Activated CD8-positive, alpha-beta memory T cell treated with anti-CD3 and anti-CD28 coated beads, Interleukin-2, amount 50 U/mL, for 48 hours (primary cell): ENCODE measurements at regions not wholly inside any gene's neighbourhood (a gene's known extent, or its start where the extent isn't known, plus 50 kb on each side); places are given as distances from the start of the nearest gene placed in this dataset.
A peak's percentile ranks its signal among the peaks of the same experiment; 100 is the strongest.
"Not testable (repeated sequence)": the region's sequence is repeated elsewhere in the genome, so short reads cannot be mapped to it uniquely, and the experiment has no call there.

Experiments
- DNase-seq: peaks from one replicate; pipeline ENCODE4 v3.0.0-alpha.2; 2020

DNA sequence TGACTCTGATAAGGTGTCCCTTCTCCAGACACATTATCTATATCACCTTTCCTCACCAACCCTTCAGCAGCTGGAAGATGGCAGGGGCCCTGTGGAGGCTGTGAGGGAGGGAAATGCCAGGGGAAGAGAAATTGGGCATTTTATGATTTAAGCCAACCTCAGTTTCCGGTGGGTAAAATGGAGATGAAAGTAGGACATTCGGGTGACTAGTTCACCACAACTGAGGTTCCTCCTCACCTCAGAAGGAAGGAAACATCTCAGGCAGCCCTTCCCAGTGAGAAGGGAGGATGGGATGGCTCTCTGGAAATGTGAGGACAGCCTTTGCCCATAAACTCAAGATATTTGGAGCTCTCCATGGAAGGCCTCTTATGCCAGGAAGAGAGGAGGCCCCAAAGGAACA, 251.5 kb downstream of the MID1IP1 start:
- no peak for DNase-seq

DNA sequence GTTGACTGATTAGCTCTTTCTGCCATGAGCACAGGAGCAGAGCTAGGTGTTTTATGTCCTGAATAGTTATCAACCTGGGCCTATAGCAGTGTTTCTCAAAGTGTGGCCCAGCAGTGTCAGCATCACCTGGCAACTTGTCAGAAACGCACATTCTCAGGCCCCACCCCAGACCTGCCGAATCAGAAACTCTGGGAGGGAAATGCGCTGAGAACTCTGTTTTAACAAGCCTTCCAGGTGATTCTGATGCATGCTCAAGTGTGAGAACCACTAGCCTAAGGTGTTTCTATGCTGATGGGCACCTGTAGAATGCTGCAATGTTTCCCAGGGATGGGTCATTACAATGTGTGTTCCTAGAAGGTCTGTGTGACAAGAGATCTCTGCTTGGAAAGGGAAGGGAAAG, 257.5 kb downstream of the MID1IP1 start:
- DNase-seq: no peak

DNA sequence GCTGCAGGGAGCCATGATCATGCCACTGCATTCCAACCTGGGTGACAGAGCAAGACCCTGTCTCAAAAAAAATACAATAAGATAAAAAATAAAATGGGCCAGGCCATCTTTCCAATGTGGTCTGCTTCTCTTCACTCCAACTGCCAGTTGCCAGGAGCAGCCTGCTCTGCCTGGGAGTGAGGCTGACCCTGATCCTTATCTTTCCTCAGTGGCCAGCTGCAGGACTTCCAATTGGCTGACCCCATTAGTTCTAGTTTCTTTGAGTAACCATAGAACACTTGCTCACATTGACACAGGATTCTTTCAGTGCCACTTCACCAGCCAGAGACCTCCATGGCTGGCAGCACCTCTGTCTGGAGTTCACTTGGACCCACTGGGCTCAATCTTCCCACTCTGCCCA, 258.6 kb downstream of the MID1IP1 start:
- DNase-seq: no peak

DNA sequence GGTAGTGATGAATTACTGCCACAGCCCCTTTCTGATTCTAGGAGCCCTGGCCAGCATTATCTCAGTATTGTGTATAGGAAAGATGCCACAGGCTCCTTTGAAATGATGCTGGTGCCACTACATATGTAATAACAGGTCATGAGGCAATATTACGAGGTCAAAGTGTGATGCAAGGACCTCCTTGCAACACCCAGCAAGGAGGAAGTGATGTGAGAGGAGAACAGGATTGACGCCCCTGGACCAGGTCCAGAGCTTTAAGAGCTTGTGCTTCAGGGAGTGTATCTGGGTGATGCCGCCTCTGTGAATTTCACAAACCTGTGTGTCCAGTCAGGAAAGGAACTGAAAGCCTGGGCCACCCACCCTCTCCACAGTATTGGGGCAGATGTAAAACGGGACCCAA, 261.8 kb downstream of the MID1IP1 start:
- no peak for DNase-seq

DNA sequence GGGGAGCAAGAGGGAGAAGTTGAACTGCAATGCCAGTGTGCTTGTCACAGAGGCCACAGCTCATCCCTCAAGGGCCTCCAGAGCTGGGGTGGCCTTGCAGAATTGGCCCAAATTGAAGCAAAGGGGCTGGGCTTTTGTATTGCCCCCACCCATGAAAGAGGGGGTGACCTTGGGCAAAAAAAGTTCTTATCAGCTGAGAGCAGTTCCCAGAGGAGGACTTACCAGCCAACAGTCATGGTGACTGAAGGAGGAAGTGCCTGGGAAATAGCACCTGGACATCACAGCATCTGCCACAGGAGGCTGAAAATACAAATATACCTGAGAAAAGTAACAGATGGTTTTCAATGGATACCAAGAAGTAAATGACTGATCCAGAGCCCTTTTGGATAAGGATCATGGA, 262.4 kb downstream of the MID1IP1 start:
- no peak for DNase-seq

DNA sequence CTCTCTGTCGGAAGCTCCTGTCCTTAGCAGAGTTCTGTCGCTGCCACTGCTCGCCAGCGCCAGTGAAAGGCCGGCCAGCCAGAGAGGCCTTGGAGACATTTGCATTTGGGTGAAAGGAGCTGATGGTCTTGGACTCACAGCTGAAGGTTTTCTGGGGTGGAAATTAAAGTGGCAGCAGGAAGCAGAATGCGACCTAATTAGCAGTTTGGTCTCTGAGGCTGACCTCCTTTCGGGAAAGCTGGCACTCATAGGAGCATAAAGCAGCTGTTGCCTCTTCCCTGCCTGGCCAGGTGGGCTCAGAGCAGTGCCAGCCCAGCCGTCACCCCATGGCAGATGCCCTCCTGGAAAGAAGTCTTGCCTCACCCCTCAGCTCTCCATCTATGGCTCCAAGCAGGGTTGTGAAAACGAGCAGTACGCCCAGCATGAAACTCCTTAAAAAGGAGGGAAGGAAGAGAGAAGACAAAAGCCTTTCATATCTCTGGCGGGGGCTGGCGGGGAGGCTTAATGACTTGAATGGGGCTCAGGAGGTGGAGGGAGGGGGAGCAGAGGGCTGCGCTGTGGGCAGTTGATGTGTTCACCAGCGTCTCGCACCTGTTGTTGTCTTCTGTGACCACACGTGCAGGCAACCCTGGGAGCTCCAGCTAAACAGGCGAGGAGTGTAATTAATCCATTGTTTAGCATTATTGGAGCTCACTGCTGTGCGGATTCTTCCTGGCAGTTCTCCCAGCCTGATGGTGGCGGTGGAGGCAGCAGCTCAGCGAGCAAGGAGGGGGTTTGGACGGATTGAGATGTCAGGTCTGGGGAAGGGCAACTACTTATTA, 264.0 kb downstream of the MID1IP1 start:
- no peak for DNase-seq

DNA sequence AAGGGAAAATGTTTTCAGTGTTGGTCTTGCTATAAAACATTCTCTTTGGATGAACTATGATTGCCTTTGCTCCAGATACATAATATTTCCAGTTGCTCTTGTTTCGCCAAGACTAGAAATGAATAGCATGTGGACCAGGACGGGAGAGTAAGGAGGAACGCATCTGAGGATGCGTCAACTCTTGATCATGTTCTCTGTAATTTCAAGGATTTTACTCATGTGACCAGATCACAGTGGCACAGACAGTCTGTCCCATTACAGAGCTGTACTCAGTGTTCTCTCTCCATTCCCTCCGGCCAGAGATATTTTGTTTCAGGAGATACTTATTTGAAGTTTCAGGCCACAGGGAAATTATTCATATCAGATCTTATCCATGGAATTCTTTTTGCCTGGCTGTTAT, 266.6 kb downstream of the MID1IP1 start:
- no peak for DNase-seq

DNA sequence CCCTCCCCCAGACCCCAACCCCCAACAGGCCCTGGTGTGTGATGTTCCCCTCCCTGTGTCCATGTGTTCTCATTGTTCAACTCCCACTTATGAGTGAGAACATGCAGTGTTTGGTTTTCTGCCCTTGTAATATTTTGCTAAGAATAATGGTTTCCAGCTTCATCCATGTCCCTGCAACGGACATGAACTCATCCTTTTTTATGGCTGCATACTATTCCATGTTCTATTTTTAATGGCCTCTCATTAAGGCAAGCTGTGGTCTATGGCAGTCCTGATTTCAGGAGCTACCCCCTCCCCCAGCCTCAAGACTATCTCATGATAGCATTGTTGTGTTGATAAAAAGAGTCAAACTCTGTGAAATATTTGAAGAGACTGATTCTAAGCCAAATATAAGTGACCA, 267.4 kb downstream of the MID1IP1 start:
- DNase-seq: not testable (repeated sequence)

DNA sequence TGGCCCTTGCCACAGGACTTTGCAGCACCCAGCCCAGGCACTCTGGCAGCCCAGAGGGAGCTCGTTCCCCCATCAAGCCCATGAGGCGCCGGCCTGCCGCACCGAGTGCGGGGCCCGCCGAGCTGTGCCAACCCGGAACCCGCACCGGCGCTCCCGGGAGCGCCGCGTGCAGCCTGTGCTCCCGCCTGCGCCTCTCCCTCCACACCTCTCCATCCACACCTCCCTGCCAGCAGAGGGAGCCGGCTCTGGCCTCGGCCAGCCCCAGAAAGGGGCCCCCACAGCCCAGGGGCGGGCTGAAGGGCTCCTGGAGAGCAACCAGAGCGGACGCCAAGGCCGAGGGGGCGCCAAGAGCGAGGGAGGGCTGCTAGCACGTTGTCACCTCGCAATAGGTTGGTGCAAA, 268.8 kb downstream of the MID1IP1 start:
- DNase-seq: no peak

DNA sequence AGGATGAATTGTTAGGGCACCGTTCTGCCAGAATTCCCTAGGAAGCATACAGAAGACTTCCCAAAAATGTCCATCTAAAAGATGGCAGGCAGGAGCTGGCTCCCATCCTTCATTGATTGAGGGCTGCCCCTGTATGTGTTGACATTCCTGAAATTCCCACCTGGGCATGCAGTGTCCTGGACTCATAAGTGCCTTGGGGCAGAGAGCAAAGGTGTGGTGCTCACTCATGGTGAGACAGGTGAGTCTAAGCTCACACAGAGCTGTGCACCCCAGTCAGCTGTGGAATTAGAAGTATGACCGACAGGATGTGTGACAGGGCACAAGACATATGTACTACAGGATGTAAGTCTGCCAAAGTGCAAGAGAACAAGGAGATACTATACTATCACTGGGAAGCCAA, 271.9 kb downstream of the MID1IP1 start:
- DNase-seq: no peak

DNA sequence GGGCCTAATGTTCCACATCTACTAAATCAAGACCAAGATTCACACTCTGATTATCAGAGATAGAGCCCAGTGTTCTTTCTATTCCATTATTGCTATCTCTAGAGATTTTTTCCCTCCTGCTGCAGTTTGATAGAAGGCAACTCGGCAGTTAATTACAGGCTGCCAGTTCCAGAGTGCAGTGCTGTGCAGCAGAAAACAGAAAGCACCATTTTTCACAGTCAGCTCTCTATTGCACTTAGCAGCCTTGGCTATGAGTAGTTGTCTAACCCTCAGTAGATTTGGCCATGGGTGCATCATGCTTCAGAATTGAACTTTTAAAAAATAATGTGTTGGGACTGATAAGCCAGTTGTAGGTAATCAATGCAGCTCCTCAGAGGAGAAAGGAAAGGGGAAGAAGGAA, 295.3 kb downstream of the MID1IP1 start:
- DNase-seq: no peak

DNA sequence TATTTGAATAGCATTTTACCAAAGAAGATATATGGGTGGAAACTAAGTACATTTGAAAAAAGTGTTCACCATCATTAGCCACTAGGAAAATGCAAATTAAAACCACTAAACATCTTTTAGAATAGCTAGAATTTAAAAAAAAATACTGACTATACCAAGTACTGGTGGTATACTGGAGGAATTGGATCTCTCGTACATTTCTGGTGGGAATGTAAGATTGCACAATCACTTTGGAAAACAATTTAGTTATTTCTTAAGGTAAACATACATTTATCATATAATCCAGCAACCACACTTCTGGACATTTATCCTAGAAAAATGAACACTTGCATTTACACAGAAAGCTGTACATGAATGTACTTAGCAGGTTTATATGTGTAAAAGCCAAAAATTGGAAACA, 303.5 kb downstream of the MID1IP1 start:
- no peak for DNase-seq

DNA sequence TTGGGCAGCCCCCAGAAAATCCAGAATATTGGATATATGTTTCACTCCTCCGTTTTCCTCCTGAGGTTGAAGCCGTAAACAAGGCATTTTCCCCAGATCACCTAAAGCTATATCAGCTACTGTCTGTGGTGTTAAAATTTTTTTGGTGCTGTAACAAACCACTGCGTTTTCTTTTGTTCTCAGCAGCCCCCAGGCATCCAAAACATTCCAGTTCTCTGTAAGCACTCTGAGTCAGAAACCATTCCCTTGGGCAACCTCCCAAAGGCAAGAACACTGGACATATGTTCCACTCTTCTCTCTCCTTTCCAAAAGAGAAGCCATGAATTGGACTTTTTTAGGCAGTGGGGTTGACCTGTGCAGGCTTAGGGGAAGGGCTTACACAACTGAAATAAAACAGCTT, 310.9 kb downstream of the MID1IP1 start:
- DNase-seq: no peak

DNA sequence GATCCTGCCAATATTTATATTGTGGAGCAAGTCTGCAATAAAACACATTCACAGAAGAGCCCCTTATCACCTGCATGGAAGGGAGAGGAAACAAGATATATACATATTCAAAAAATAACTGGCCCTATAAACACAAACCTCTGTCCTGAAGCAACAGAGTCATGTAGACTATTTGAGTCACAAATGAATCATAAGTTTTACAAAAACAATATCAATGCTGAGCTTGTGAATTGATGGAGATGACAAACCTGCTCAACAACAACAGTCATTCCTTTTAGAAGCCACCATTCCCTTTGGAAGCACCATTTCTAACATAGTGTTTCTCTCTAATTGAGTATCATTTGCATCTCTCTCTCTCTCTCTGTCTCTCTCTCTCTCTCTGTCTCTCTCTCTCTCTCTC, 313.9 kb downstream of the MID1IP1 start:
- DNase-seq: no peak

DNA sequence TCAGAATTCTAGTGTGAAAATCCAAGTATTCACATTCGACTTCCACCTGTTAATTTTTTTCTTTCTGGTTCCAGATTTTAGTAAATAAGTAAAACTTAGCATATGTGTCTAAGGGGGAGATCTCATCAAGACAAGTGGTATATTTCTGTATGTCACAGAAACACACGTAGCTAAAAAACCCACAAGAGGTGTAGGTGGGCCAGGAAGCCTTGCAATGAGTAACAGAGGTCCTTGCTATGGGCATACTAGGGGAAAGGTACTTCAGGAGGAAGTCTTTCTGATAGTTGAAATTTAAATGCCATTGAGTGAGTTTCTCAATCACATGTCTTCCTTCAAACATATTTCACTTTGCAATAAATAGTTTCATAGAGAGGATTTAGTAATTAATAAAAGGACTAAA, 315.8 kb downstream of the MID1IP1 start:
- no peak for DNase-seq

DNA sequence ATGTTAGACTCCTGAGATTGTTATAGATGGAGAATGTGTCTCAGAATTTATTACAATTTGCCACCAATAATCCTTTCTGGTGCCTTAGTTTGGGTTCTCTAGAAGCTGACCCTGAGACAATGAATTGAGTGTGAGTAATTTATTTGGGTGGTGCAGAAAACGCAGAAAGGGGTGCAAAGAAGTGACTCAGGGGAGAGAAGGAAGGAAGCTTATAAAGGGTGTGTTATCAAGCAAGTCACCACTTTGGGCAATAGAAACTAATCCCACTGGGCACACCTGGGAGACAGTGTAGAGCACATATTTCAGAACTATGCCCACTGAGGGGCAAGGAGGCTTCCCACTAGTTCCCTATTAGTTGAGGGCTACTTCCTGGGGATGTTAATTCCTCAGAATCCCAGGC, 320.6 kb downstream of the MID1IP1 start:
- no peak for DNase-seq

DNA sequence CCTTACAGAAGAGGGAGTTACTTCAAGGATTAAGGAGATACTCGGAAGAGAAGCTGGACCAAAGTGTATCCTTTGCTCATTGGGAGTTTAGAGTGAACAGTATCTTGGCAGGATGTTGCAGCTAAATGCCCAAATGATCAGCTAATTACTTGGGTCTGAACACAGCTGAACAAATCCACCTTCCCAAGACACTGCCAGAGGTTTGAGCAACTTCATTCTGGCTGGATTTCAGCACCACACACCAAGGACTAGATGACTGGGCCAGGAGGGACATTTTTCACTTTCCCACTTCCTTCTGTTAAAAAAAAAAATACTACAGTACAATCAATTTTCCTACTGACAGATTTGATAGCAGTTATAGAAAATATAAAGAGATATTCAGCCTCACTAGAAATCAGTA, 324.6 kb downstream of the MID1IP1 start:
- DNase-seq: no peak

DNA sequence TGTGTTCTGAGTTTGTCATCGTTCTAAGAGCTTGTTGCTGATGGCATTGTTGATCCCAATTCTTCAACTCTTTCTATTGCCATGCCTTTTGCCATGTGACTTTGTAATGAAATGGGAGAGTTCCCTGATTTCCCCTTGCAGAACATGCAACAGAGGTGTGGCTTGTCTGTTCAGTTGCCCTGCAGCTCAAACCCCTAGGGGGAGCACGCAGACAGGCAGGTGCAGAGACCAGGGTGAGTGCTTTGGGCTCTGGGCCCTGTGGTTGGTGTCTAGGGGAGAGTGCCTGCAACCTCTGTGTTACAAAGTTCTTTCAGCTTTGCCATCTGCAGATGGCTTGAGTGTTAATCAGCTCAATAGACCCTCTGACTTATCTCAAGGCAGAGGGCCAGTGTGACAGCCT, 332.7 kb downstream of the MID1IP1 start:
- DNase-seq: no peak

DNA sequence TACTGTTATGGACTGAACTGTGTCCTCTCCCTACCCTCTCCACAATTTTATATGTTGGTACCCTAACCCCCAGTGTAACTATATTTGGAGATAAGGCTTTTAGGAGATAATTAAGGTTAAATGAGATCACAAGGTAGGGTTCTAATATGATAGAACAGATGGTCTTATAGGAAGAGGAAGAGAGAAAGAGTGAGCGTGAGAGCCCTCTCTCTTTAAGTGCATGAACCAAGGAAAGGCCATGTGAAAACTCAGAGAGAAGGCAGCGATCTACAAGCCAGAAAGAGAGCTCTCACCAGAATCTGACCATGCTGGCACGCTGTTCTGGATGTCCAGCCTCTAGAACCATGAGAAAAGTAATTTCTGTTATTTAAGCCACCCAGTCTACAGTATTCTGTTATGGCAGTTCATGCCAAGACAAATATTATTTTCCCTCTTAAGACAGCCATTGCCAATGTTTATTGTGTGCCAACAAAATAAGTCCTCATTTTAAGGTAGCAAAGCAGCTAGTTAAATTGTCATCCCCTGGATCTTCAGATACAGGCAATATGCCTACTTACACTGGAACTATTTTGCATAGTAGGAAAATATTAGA, 336.2 kb downstream of the MID1IP1 start:
- DNase-seq: no peak

DNA sequence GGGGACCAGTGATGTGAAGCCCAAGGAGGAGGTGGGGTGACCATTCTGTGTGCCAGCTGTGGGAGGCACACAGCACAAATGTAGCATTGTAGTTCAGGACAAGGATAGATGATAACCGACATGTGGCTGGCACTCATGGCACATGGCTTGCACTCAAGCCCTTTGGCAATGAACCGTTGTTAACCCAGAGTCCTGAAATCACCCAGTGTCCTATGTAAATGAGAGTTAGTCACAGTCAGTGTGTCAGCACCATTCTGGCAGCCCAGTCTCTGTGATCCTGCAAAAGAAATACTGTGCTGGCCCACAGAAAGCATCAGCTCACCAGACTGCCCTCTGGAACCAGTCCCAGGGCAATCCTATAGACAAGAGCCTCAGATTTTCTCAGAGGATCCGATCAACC, 339.3 kb downstream of the MID1IP1 start:
- DNase-seq: no peak

DNA sequence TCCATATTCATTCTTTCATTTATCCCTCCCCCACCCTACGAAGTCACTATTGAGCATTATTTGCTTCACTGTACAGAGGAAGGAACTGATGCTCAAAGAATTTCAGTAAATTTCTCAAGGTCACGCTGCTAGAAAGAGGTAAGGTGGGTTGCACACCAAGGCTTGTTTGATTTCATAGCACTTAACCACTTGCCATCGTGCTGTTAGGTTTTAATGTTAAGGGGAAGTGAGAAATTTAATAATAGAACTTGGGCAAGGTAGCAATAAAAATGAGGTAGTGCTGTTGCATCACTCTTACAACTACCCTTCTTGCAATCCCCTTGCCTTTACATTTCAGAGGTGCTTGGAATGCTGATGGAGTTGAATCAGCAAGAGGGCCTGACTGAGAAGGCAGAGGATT, 343.1 kb downstream of the MID1IP1 start:
- DNase-seq: no peak

DNA sequence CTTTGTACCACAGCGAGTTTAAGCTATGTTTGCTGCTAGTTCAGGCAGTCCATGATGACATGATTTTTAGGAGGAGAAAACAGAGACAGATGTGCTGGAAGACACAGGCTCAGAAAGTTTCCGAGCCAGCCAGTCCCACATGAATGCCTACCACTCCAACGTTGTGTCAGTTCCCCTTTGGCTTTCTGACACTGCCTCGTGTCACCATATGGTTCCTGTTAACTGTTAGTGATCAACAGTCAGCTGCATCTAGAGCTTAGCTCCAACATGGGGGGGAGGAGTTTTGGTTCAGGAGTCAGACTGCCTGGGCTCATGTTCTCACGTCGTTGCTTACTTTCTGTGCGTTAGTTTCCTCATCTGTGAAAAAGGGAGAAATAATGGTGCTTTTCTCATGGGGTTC, 343.7 kb downstream of the MID1IP1 start:
- DNase-seq: no peak

DNA sequence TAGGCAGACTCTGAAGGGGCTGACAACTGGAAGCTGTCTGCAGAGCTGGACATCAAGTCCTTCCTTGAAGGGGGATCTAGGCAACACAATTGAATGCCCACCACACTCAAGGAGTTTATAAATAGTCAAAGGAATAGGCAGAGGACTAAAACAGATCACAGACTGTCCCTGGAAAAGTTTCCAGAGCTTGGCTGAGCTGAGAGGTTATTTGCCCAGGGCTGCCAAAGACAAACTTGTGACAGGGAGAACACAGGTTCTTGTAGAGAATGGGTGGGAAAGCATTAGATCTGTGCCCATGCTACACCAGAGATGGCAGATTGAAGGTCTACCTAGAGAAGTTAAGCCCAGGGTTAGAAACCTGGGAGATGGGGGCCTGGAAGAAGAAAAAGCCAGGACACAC, 344.6 kb downstream of the MID1IP1 start:
- no peak for DNase-seq

DNA sequence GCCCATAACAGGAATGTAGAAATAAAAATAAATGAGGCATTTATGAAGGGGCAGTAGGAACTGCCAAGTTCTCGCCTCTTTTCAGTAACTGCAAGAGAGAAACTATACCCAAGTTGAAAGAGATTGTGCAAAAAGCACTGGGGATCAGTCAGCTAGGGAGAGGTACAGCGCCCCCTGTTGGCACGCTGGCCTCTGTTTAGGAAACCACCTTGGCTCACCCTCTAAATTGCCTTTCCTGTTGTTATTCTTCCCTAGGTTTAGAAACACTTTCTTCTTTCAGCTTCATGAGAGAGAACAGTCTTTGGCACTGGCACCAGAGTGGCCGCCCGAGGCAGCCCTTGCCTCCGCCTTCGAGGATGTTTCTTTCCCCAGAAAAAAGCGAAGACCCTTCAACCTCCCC, 348.5 kb downstream of the MID1IP1 start:
- peak; percentile 83 for DNase-seq

DNA sequence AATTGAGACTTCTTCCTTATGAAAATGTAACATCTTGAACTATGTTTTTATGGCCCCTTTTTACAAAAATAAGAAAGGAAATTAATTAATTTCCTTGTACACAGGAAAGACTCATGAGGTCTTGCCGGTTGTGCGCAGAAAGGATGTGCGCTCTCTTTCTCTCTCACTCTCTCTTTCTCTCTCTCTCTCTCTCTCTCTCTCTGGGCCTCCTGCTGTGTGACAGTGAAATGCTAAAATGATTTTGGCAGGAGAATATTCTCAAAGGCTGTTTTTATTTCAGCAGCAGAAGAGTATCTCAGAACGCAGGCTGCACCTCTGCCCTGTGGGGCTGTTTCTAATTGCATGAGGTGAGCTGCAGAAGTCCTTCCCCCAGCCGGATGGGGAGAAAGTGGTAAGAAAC, 349.0 kb downstream of the MID1IP1 start:
- no peak for DNase-seq
